ENCODE measurements at regions not wholly inside any gene's neighbourhood (a gene's known extent, or its start where the extent isn't known, plus 50 kb on each side); places are given as distances from the start of the nearest gene placed in this dataset.
A peak's percentile ranks its signal among the peaks of the same experiment; 100 is the strongest.

GRCh38 chr15:62528505-62528904 is 363.4 kb upstream of the C2CD4B start:
- no peak overlapping the region for H3K4me3 ChIP-seq (ENCODE audit: low read length)
- H3K4me1 ChIP-seq (ENCODE audit: control insufficient read depth, insufficient read depth, low read length), result peaks cover 16% of the 10 kb centered on the region
- H3K4me1 Mint-ChIP-seq, result peaks cover 24% of the 10 kb centered on the region
- H3K27ac ChIP-seq (ENCODE audit: low read depth, low read length), result no peak overlapping the region
- H3K36me3 Mint-ChIP-seq (ENCODE audit: low read depth), result peaks cover 18% of the 10 kb centered on the region
- peak; percentile 57 for DNase-seq
- no peaks in the 10 kb centered on the region for H3K27me3 ChIP-seq (ENCODE audit: control insufficient read depth, insufficient read depth, low read length, poor library complexity, severe bottlenecking)
- H3K36me3 ChIP-seq (ENCODE audit: control insufficient read depth, insufficient read depth, low read length), result no peaks in the 10 kb centered on the region
- peak; percentile 60 for TF ChIP-seq CTCF (conservative IDR thresholded peaks at IDR 0.05)
- 90 to 92% methylated on average over 4 of the region's 4 CpGs for WGBS, 2 experiments (ENCODE audit: insufficient coverage in 1 of 2, insufficient read length in 1 of 2)
- H3K9me3 Mint-ChIP-seq, result no peaks in the 10 kb centered on the region
- peaks cover 3% of the 10 kb centered on the region for H3K9me3 ChIP-seq (ENCODE audit: control insufficient read depth, low read length)
- H3K27me3 Mint-ChIP-seq (ENCODE audit: insufficient read depth), result no peaks in the 10 kb centered on the region
- H3K4me3 Mint-ChIP-seq, result no peak overlapping the region
- H3K27ac Mint-ChIP-seq, result no peak overlapping the region
- no peak overlapping the region for H3K9ac ChIP-seq (ENCODE audit: extremely low read depth, low read length, poor library complexity, severe bottlenecking)

GRCh38 chr15:62532367-62532766 is 367.3 kb upstream of the C2CD4B start:
- 90 to 92% methylated on average over 2 of the region's 2 CpGs for WGBS, 2 experiments (ENCODE audit: insufficient coverage in 1 of 2, insufficient read length in 1 of 2)
- H3K9me3 ChIP-seq (ENCODE audit: control insufficient read depth, low read length), result peaks cover 3% of the 10 kb centered on the region

GRCh38 chr15:62533687-62534086 is 368.6 kb upstream of the C2CD4B start:
- H3K36me3 ChIP-seq (ENCODE audit: control insufficient read depth, insufficient read depth, low read length), result peaks cover 6% of the 10 kb centered on the region
- TF ChIP-seq CTCF (conservative IDR thresholded peaks at IDR 0.05), result no peak
- no peak overlapping the region for H3K4me3 Mint-ChIP-seq
- H3K4me1 ChIP-seq (ENCODE audit: control insufficient read depth, insufficient read depth, low read length), result peaks cover 6% of the 10 kb centered on the region
- no peak overlapping the region for H3K9ac ChIP-seq (ENCODE audit: extremely low read depth, low read length, poor library complexity, severe bottlenecking)
- no peak overlapping the region for H3K4me3 ChIP-seq (ENCODE audit: low read length)
- H3K27ac ChIP-seq (ENCODE audit: low read depth, low read length), result no peak overlapping the region
- H3K27me3 ChIP-seq (ENCODE audit: control insufficient read depth, insufficient read depth, low read length, poor library complexity, severe bottlenecking), result no peaks in the 10 kb centered on the region
- peaks cover 3% of the 10 kb centered on the region for H3K9me3 ChIP-seq (ENCODE audit: control insufficient read depth, low read length)
- no peaks in the 10 kb centered on the region for H3K27me3 Mint-ChIP-seq (ENCODE audit: insufficient read depth)
- peak; percentile 55 for DNase-seq
- H3K36me3 Mint-ChIP-seq (ENCODE audit: low read depth), result peaks cover 13% of the 10 kb centered on the region
- H3K27ac Mint-ChIP-seq, result peak overlapping the region; percentile 26
- WGBS, 2 experiments (ENCODE audit: insufficient coverage in 1 of 2, insufficient read length in 1 of 2), result 62 to 70% methylated on average over 1 of the region's 1 CpG
- H3K4me1 Mint-ChIP-seq, result peaks cover 30% of the 10 kb centered on the region
- H3K9me3 Mint-ChIP-seq, result no peaks in the 10 kb centered on the region

More at GRCh38 chr15:62532367-62532766, 367.3 kb upstream of the C2CD4B start:
- TF ChIP-seq CTCF (conservative IDR thresholded peaks at IDR 0.05), result no peak
- Histone ChIP-seq H3K36me3 (ENCODE audit: control insufficient read depth, insufficient read depth, low read length) (peaks cover 6% of the 10 kb centered on the region), H3K27me3 (ENCODE audit: control insufficient read depth, insufficient read depth, low read length, poor library complexity, severe bottlenecking) (no peaks in the 10 kb centered on the region), H3K4me3 (ENCODE audit: low read length) (no peak overlapping the region), H3K27ac (ENCODE audit: low read depth, low read length) (no peak overlapping the region), H3K9ac (ENCODE audit: extremely low read depth, low read length, poor library complexity, severe bottlenecking) (no peak overlapping the region), H3K4me1 (ENCODE audit: control insufficient read depth, insufficient read depth, low read length) (peaks cover 10% of the 10 kb centered on the region)
- Mint-ChIP-seq H3K4me3 (no peak overlapping the region), H3K36me3 (ENCODE audit: low read depth) (peaks cover 13% of the 10 kb centered on the region), H3K9me3 (no peaks in the 10 kb centered on the region), H3K4me1 (peaks cover 32% of the 10 kb centered on the region), H3K27me3 (ENCODE audit: insufficient read depth) (no peaks in the 10 kb centered on the region), H3K27ac (peak overlapping the region; percentile 63)
- DNase-seq, result no peak

Data from endodermal cell (in vitro differentiated cells).